LoVo (cell line): ENCODE measurements at regions not wholly inside any gene's neighbourhood (a gene's known extent, or its start where the extent isn't known, plus 50 kb on each side); places are given as distances from the start of the nearest gene placed in this dataset.

ENCODE experiments used
- DNase-seq: peaks from one replicate; pipeline ENCODE4 v3.0.0-alpha.2; 2016; ENCODE audit warnings: low spot score

DNA sequence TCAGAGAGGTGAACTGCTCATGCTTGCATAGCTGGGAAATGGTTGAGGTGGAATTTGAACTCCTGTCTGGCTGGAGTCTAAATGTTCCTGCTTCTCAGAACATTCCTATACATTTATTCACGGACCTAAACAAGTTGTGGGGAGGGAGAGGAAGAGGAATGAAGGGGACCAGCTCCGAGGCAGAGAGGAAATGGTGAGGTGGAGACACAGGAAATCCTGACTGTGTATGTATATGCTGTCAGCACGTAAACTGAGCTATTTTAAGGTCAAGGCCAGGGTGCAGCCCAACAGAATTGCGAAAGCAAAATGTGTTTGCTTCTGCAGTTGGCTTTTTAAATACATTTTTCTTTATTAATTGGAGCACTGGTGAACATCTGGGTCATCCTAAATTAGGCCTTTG lies 74.1 kb upstream of the POMGNT2 start:
- DNase-seq = peak; percentile 64

DNA sequence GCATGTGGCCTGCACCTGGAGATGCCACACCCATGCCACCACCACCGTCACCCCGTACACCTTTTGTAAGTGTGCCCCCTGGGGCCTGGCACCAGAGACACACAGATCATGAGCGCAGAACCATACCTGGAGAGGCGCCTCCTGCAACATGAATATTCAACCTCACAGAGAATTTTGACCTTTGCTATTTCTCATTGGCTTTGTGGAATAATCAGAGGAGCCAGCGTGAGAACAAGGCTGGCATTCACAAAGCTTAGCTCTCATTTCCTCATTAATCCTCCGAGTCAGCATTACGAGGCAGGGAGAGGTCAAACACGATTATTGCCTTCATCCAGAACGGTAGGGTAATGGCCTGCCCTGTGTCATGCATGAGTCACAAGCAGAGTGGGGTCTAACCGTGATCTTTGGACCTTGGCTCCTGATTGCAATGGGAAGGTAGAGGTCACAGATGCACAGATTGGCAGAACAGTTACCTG lies 73.0 kb upstream of the POMGNT2 start:
- peak; percentile 93 for DNase-seq

DNA sequence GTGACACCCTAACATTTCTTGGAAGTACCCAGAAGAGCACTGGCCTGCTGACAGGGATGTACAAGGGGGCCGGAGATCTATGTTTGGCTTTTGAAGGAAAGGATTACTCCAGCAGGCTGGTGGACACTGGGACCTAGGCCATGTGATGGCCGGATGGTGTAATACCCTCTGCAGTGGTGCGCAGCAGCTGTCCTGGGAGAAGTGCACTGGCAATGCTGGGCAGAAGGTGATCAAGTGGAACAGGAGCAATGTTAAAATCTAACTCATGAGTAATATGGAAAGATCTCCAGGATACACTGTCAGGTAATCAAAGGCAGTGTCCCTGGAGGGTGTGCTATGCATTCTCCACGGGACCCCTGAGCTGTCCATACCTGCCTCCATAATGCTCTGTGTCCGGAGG lies 71.2 kb upstream of the POMGNT2 start:
- no peak for DNase-seq

DNA sequence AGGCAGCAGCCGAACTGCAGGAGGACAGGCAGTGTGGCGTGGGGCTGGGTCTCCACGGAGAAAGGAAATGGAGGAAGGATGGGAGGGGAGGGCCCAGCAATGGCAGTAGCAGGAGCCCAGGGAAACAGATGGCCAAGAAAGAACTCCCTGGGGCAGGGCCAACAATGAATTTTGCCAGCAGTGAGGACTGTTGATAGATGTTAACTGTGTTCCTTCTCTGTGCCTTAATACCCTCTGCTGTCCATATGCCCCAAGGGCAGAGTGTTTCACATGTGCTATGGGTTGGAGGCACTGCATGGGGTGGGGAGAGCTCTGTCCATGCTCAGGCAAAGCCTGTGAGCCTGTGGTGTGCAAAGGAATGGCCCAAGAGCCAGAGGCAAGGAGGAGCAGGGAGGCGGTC lies 70.8 kb upstream of the POMGNT2 start:
- DNase-seq = no peak

DNA sequence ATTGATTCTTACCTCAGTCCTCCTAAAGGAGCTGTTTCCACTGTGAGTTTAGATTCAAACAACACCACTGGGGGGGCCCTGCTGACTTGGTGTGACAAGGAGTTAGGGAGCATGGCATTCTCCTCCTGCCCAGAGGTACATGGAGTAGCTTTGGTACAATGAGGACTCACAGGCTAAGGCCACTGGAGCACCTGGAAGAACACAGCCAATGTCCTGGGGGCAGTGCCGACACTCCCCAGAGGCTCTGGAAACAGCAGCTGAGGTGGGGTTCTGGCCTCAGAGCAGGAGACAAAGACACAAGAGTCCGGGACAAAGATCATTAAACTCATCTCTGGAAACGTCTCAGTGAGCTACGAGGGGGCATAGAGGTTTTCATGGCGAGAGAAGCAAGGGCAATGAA lies 69.7 kb upstream of the POMGNT2 start:
- no peak for DNase-seq

DNA sequence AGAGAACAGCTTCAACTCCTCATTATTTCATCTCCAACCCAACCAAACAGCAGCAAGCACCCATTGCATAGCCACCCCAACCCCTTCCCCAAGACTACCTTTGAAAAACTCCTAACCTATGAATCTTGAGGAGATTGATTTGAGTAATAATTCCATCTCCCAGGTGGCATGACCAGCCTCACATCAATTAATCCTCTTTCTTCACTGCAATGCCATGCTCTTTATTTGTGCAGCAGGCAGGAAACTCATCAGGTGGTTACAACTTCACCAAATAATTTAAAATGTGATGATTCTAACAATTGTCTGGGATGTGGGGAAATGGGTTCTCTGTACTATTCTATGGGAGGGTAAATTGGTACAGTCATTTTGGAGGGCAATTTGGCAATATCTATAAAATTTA lies 68.1 kb upstream of the POMGNT2 start:
- DNase-seq = no peak

DNA sequence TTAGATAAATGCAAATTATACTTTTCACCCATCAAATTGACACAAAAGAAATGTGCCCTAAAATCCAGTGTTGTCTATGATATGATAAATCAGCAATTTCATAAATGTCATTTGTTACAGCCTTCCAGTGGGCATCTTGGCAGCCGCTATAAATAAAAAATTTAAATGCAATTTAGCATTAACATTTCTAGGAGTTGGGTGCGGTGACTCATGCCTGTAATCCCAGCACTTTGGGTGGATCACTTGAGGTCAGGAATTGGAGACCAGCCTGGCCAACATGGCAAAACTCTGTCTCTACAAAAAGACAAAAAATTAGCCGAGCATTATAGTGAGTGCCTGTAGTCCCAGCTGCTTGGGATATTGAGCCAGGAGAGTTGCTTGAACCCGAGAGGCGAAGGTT lies 65.9 kb upstream of the POMGNT2 start:
- peak; percentile 30 for DNase-seq

DNA sequence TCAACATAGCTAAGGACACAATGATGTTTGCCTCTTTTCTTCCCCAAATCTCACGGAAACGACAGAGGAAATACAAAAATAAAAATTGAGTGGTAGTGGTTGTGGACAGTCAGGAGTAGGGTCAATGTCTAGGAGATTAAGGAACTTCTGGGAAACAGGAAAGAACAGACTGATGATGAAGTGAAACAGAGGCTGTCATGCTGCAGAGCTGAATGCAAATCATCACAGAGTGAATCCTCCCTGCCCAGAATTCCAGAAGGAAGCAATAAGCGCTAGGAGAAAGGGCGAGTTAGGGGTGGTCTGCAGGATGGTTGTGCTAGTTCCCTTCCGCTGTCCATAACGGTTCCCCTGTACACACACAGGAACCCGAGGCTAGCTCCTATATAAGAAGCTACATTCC lies 64.7 kb upstream of the POMGNT2 start:
- no peak for DNase-seq

DNA sequence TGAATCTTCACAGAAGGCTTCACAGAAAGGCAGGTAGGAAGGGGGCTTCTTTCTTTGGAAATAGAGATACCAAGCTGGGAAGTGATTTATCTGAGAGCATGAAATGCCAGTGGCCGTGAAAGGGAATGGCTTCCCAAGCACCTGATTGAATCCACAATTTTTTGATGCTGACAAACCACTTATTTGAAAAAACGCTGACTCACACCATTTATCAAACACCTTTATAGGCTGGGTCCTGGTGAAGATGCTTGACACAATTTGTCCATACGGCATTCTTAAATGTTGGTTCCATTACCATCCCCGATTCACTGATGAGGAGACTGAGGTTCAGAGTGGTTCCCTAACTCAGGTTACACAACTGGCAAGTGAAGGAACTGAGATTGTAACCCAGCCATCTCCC lies 64.1 kb upstream of the POMGNT2 start:
- DNase-seq = no peak

DNA sequence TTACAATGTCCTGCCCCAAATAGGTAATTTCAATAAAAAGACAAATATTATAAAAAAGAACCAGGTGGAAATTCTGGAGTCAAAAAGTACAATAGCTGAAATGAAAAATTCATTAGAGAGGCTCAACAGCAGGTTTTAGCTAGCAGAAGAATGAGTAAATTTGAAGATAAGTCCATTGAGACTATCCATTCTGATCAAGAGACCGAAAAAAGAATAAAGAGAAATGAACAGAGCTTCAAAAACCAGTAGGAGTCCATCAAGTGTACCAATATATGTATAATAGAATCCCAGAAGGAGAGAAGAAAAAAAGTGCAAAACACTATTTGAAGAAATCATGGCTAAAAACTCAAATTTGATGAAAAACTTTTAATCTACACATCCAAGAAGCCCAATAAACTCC lies 60.5 kb upstream of the POMGNT2 start:
- no peak for DNase-seq

DNA sequence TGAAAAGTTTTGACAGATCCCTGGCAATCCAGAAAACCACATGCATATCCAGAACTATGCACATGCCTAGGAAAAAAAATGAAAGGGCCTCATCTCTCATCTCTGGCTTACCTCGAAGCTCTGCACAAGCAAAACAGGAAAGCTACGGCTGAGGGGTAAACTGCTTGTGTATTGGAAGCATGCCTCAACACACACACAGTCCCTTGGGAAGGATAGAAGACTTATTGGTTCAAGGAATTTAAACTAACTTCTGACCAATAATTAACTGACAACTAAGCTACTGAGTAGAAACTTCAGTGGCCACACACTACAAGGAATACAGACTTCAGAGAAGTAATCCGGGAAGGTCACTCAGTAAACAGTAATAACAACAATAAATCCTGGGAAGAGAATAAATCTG lies 59.9 kb upstream of the POMGNT2 start:
- DNase-seq = no peak

DNA sequence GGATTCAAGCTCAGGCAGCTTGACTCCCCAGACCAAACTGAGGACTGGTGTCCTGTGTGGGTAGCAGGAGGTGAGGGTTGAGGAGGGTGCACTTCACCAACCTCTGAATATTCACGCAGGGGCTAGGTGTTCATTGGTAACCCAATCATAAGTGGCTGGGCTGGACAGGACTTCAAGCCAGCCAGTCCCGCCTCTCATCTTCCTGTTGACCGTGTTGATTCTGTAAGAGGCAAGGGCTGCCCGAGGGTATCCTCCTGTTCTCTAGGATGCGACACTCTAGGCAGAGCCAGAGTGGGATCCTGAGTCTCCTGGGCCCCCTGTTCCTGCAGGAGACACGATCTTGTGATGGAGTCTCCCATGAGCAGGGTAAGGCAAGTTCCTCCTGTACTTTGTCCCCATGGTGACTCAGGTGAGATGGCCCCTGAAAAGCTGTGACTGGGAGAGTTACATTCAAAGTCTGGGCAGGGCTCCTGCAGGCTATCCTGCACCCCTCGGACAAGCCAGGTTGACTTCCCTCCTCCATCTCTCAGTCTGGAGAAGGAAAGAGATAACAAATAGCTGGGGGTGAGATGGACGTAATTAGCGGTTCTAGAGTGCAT lies 58.1 kb upstream of the POMGNT2 start:
- DNase-seq = no peak

DNA sequence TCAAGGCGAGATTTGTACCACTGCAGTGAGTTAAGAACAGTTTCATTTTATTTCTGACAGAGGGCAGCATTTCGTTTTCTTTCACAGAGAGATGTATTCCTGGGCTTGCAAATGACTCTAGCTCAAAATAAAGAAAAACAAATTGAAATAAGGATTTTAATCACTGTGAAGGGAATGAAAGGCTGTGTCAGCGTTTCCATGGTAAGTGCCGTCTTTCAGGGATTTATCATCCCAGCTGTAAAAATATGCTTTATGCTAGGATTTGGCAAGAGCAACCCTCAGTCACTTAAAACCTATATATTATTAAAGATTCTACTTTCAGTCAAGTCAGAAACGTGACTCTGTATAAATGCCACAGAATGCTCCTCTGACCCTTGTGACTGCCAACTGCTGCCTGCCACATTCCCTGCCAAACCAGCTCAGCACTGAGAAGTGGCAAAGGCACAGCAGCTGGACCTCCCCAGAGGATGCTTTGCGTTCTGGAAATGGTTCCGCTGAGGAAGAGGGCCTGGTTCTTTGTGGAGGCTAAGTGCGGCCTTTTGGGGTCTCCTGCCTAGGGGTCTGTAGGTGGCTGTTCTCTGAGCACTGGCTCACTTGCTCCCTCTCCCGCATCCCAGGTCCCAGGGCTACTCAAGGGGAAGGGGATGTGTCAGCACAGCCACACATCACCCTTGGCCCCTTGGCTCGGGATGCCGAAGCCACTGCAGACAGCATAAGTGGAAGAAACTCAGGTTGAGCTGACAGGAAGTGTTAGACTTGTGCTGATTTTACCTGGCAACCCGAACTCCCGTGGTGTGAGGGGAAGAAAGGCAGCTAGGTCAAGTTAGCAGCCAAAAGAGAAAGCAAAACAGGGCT lies 56.6 kb upstream of the POMGNT2 start:
- peak; percentile 39 for DNase-seq

DNA sequence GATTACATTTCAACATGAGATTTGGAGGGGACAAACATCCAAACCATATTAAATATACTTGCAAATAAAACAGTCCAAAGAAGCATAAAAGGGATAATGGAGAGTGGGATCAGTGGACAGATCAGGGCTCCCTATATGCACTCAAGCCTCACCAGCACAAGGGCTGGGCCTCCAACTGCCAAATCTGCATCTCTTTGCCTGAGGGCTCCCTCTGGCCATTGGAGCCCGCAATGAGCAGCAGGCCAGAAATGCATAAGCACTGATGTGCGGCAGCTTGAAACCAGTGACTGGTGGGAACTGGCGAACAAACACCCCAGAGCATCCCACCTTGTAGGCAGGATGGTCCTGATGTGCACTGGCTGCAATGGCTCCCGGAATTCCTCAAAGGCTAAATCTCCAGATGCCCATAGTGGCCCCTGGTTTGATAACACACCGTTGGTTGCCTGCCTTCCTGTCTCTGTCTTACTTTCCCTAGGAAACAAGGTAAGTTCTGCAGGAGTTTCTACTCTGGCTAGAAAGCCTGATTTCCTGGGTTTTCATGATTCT lies 55.9 kb upstream of the POMGNT2 start:
- no peak for DNase-seq

DNA sequence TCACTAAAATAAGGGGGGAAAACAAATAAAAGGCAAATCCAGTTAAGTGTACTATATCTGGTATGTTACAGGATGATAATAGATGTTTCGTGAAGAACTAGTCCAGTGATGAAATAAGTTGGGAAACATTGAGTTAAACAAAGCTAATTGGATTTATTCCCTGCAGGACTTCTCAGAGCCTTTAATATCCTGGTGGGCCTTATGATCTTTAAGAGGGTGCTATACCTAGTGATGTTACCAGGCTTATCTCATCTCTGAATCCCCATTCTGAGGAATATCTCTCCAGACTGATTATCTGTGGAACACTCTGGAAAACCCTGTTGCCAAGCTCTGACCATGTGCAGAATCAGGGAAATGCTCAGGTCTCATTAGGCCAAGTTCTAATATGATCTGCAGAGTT lies 54.8 kb upstream of the POMGNT2 start:
- DNase-seq = no peak

DNA sequence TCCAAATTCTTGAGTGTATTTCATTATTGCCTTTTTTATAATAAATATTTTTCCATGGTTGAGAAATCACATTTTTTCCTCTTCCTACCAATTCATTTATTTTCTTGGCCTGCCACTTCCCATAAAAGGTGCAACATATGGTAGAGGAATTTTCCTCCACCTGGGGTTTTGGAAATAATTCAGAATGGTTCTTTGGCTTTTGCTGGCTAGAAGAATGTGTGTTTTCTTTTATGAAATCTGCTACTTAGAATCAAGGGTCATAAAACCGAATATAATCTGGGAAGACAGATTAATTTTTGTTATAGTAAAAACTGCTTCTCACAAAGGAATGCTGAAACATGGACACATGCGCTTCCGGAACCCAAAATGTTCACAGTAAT lies 54.0 kb upstream of the POMGNT2 start:
- no peak for DNase-seq

DNA sequence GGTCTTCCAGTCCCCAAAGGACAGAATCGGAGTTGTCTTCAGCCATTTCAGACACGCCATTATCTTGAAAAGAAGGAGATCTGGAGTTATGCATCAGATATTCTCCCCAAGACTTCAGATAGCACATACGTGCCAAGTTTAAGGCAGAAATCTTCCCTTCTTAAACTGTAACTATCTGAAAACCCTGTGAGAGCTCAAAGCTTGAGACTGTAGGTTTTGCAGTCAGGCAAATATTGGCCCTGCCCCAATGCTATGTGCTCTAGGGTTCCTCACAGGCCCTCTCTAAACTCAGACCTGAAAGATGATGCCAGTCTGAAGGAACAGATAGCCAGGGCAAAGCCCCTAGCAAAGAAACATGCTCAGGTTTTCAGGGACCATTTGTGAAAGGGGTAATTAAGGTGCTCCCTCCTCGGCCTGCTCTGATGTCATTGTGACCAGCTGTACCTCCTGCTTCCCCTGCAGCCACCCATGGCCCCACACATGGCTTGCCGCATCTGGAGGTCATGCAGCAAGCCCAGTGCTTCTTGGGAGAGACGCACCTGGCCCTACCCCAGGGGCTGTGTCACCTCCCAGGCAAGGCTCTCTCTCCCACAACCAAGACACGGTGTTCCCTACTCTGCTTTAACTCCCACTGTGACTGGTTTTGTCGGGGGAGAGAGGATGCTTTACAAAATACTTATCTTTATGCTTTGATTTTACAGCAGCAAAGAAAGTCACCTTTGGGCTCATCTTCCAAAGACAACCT lies 53.4 kb upstream of the POMGNT2 start:
- DNase-seq = no peak

DNA sequence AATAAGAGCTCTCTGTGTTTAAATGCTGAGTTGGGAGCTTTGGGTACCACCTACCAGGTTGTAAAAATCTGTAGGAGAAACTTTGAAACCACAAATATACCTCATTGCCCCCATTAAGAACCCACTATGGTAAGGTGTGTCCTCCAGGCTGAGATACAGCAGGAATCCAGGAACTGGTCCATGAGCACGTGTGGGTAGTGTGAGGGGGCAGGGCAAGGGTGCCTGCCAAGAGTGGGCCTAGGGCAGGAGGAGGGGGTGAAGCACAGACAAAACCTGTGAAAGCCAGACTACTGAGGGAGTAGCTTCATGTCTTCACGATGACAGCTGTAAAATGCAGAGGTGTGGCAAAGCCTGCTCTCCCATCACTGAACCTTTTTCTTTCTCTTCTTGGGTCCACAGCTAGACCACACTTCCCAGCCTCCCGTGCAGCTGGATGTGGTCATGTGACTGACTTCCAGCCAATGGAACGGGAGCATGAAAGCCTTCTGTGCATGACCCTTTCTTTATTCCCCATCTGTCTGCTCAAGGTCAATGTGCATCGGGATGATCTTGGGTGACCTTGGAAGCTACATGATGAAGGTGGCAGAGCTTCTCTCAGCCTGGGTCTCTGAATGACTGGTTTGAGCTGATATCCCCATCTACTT lies 51.1 kb upstream of the POMGNT2 start:
- no peak for DNase-seq

DNA sequence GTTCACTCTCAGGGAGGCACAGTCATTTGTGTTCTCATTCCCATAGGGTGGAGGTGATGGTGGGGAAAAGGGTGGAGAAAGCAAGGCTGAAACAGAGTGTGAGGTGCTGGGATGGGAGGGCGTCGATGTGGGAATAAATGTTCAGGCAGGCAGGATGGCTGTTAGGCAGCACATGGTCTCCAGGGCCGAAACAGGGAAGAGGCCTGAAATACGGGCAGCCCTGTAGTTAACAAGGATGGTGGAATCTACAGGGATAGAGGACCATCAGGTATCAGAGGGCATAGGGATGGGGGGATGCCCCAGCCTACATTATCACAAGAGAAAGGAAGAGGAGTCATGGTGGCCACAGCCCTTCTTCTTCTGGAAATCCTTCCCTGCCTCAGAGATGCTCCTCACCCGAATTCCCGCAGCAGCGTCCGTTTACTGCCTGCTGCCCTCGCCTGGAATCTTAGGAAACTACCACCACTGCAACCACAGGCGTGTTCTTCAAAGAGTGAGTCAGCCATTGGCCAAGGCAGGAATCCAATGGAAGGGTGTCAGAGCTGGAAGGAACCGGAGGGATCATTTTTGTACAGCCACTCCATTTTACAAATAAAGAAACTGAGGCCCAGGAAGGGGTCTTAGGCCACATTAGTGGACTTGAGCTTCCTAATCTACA lies 49.7 kb upstream of the POMGNT2 start:
- DNase-seq = peak; percentile 69
